ENCODE measurements at regions not wholly inside any gene's neighbourhood (a gene's known extent, or its start where the extent isn't known, plus 50 kb on each side); places are given as distances from the start of the nearest gene placed in this dataset.

DNA sequence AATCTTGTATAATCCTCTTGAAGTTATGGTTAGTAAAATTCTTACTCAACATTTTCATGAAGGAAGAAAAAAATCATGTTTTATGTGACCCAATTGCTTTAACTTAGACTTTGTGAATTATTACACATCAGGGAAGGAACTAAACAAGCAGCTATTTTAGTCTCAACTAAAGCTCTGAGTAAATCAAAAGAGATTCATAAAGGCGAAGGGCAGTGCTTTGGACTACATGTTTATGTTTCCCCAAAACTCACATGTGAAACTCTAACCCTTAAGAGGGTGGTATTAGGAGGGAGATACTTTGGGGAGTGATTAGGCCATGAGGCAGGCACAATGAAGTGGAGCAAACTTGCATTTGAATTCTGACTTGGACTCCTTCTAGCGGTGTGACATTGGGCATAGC is 283.7 kb upstream of the POU3F3 start (continued):
- TF ChIP-seq, protein P1, sequence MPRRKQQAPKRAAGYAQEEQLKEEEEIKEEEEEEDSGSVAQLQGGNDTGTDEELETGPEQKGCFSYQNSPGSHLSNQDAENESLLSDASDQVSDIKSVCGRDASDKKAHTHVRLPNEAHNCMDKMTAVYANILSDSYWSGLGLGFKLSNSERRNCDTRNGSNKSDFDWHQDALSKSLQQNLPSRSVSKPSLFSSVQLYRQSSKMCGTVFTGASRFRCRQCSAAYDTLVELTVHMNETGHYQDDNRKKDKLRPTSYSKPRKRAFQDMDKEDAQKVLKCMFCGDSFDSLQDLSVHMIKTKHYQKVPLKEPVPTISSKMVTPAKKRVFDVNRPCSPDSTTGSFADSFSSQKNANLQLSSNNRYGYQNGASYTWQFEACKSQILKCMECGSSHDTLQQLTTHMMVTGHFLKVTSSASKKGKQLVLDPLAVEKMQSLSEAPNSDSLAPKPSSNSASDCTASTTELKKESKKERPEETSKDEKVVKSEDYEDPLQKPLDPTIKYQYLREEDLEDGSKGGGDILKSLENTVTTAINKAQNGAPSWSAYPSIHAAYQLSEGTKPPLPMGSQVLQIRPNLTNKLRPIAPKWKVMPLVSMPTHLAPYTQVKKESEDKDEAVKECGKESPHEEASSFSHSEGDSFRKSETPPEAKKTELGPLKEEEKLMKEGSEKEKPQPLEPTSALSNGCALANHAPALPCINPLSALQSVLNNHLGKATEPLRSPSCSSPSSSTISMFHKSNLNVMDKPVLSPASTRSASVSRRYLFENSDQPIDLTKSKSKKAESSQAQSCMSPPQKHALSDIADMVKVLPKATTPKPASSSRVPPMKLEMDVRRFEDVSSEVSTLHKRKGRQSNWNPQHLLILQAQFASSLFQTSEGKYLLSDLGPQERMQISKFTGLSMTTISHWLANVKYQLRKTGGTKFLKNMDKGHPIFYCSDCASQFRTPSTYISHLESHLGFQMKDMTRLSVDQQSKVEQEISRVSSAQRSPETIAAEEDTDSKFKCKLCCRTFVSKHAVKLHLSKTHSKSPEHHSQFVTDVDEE (CRISPR knock-in tag; IDR thresholded peaks at IDR 0.05) = no peak
- TF ChIP-seq ZC3H10 (CRISPR knock-in tag; IDR thresholded peaks at IDR 0.05) (no peak), TCF4 (CRISPR knock-in tag; IDR thresholded peaks at IDR 0.05; ENCODE audit: borderline replicate concordance) (no peak), ZNF8 (CRISPR knock-in tag; IDR thresholded peaks at IDR 0.05) (no peak), OSR1 (CRISPR knock-in tag; IDR thresholded peaks at IDR 0.05) (no peak), PATZ1 (CRISPR knock-in tag; IDR thresholded peaks at IDR 0.05; ENCODE audit: borderline replicate concordance) (no peak)

DNA sequence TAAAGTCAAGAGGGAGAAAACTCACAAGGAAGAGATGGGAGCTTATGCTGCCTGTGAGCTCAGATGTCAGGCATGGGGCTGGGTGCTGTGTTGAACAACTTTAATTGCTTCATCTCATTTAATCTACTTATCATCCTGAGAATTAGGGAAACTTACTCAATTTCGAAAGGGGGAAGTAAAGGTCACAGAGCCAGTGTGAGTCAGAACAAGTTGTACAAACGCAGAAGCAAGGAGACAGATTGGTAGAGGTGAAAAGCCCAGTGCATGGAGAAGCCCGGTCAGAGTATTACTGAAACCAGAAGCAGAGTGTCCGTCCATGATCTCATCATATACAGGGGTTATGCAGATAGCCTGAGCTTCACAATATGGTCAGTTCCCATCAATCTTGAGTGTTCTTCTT is 281.1 kb upstream of the POU3F3 start:
- no peak for ATAC-seq
- TF ChIP-seq, protein P1 (CRISPR knock-in tag; IDR thresholded peaks at IDR 0.05) = no peak

- ATAC-seq = no peak
- TF ChIP-seq PPARA (CRISPR knock-in tag; IDR thresholded peaks at IDR 0.05; ENCODE audit: borderline replicate concordance) (no peak), ZFP30 (CRISPR knock-in tag; IDR thresholded peaks at IDR 0.05) (no peak), ZC3H10 (CRISPR knock-in tag; IDR thresholded peaks at IDR 0.05) (no peak), TOX (CRISPR knock-in tag; IDR thresholded peaks at IDR 0.05; ENCODE audit: borderline replicate concordance) (no peak)
These were observed 279.5 kb upstream of the POU3F3 start for GRCh38 chr2:104574367-104574766.

GRCh38 chr2:104577143-104577542 is 276.8 kb upstream of the POU3F3 start:
- TF ChIP-seq, protein P2, sequence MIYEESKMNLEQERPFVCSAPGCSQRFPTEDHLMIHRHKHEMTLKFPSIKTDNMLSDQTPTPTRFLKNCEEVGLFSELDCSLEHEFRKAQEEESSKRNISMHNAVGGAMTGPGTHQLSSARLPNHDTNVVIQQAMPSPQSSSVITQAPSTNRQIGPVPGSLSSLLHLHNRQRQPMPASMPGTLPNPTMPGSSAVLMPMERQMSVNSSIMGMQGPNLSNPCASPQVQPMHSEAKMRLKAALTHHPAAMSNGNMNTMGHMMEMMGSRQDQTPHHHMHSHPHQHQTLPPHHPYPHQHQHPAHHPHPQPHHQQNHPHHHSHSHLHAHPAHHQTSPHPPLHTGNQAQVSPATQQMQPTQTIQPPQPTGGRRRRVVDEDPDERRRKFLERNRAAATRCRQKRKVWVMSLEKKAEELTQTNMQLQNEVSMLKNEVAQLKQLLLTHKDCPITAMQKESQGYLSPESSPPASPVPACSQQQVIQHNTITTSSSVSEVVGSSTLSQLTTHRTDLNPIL (CRISPR knock-in tag; IDR thresholded peaks at IDR 0.05; ENCODE audit: low read depth) = no peak
- no peak for TF ChIP-seq PPARA (CRISPR knock-in tag; IDR thresholded peaks at IDR 0.05; ENCODE audit: borderline replicate concordance)
- TF ChIP-seq, protein P3, sequence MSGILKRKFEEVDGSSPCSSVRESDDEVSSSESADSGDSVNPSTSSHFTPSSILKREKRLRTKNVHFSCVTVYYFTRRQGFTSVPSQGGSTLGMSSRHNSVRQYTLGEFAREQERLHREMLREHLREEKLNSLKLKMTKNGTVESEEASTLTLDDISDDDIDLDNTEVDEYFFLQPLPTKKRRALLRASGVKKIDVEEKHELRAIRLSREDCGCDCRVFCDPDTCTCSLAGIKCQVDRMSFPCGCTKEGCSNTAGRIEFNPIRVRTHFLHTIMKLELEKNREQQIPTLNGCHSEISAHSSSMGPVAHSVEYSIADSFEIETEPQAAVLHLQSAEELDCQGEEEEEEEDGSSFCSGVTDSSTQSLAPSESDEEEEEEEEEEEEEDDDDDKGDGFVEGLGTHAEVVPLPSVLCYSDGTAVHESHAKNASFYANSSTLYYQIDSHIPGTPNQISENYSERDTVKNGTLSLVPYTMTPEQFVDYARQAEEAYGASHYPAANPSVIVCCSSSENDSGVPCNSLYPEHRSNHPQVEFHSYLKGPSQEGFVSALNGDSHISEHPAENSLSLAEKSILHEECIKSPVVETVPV (CRISPR knock-in tag; IDR thresholded peaks at IDR 0.05) = no peak
- TF ChIP-seq RARB (CRISPR knock-in tag; IDR thresholded peaks at IDR 0.05) = no peak
- TF ChIP-seq TOX (CRISPR knock-in tag; IDR thresholded peaks at IDR 0.05; ENCODE audit: borderline replicate concordance) = no peak
- TF ChIP-seq ZNF565 (CRISPR knock-in tag; conservative IDR thresholded peaks at IDR 0.05; ENCODE audit: low read depth) = no peak
- no peak for TF ChIP-seq ARNTL (CRISPR knock-in tag; IDR thresholded peaks at IDR 0.05; ENCODE audit: borderline replicate concordance, low read depth)
- no peak for TF ChIP-seq TCF4 (CRISPR knock-in tag; IDR thresholded peaks at IDR 0.05; ENCODE audit: borderline replicate concordance)
- TF ChIP-seq ZC3H10 (CRISPR knock-in tag; IDR thresholded peaks at IDR 0.05) = no peak
- TF ChIP-seq ZNF70 (CRISPR knock-in tag; IDR thresholded peaks at IDR 0.05) = no peak
- TF ChIP-seq SNAI2 (CRISPR knock-in tag; IDR thresholded peaks at IDR 0.05) = no peak
- TF ChIP-seq CSDC2 (CRISPR knock-in tag; IDR thresholded peaks at IDR 0.05) = no peak
- no peak for ATAC-seq

Data from SK-N-SH treated with all-trans-retinoic acid at 6 μM for 48 hours (cell line).